ENCODE measurements at regions not wholly inside any gene's neighbourhood (a gene's known extent, or its start where the extent isn't known, plus 50 kb on each side); places are given as distances from the start of the nearest gene placed in this dataset.

DNA sequence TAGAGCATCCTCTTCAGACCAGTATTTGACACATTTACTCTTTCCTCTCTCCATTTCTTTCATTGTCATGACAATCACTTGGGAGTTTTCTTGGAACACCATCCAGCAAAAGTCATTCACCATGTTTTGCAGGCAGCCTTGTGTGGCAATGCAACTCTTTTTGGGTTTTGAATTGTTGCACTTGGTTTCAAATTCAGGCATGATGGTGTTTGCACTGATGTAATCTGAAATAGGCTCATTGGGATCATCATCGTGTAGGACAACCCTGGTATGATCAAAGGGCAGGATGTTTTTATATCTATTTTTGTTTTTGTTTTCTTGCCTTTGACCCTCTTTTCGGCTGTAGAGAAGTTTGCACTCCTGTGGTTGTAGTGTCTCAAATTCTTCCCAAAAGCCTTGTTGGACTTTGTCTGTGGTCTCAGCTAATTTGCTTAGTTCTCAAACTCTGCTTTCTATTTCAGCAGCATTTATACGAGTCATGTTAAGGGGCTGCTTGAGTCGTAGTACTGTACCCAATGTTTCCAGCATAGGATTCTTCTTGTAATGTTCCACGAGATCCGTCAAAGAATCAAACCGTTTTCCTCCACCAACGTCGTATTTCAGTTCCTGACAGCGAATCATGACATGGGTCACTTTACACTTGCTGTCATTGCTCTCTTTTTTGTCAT is 160.8 kb upstream of the TNFAIP3 start:
- H3K9me3 ChIP-seq (ENCODE audit: control insufficient read depth, low read depth, low read length), result no peaks in the 10 kb centered on the region
- Mint-ChIP-seq H3K27ac (no peak overlapping the region), H3K27me3 (ENCODE audit: low read depth) (peaks cover 8% of the 10 kb centered on the region; the same call in 1 of the 2 replicates), H3K36me3 (ENCODE audit: insufficient read depth in 1 of 3, low read depth in 3 of 3) (no peaks in the 10 kb centered on the region), H3K4me1 (peaks cover 5% of the 10 kb centered on the region in 2 experiments; a peak in 3 of 4 replicates), H3K4me3 (no peak overlapping the region), H3K9me3 (no peaks in the 10 kb centered on the region; a peak in 1 of 5 replicates)
- H3T11ph ChIP-seq (ENCODE audit: low read length), result no peak overlapping the region
- no peak overlapping the region for H3K4ac ChIP-seq (ENCODE audit: low read depth, low read length)
- H4K20me1 ChIP-seq (ENCODE audit: control insufficient read depth, insufficient read depth, insufficient read length), result no peaks in the 10 kb centered on the region
- TF ChIP-seq, protein P1, sequence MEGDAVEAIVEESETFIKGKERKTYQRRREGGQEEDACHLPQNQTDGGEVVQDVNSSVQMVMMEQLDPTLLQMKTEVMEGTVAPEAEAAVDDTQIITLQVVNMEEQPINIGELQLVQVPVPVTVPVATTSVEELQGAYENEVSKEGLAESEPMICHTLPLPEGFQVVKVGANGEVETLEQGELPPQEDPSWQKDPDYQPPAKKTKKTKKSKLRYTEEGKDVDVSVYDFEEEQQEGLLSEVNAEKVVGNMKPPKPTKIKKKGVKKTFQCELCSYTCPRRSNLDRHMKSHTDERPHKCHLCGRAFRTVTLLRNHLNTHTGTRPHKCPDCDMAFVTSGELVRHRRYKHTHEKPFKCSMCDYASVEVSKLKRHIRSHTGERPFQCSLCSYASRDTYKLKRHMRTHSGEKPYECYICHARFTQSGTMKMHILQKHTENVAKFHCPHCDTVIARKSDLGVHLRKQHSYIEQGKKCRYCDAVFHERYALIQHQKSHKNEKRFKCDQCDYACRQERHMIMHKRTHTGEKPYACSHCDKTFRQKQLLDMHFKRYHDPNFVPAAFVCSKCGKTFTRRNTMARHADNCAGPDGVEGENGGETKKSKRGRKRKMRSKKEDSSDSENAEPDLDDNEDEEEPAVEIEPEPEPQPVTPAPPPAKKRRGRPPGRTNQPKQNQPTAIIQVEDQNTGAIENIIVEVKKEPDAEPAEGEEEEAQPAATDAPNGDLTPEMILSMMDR (conservative IDR thresholded peaks at IDR 0.05), result no peak
- no peak overlapping the region for H2BK120ac ChIP-seq (ENCODE audit: low read depth, low read length, poor library complexity, severe bottlenecking)
- H4K8ac ChIP-seq (replicated peaks; ENCODE audit: insufficient read length, low read depth, low read length), result no peak overlapping the region
- no peak overlapping the region for H2BK5ac ChIP-seq (ENCODE audit: insufficient read length, low read length)
- no peaks in the 10 kb centered on the region; the same call in 1 of the 2 replicates for H3K79me2 ChIP-seq (ENCODE audit: insufficient read depth, low read length)
- H3K27ac ChIP-seq (ENCODE audit: insufficient read length, low read depth, low read length), result no peak overlapping the region
- H3K4me2 ChIP-seq (ENCODE audit: insufficient read depth, insufficient read length, low read length), result no peak overlapping the region
- H3K18ac ChIP-seq (ENCODE audit: insufficient read length, low read depth, low read length), result no peak overlapping the region
- H4K5ac ChIP-seq (ENCODE audit: insufficient read length, low read depth, low read length), result no peak overlapping the region
- WGBS (ENCODE audit: extremely low coverage, insufficient read length, low lambda C conversion rate), result no CpG with 5 or more reads among the region's 10 CpGs
- no peak overlapping the region for H2BK15ac ChIP-seq (ENCODE audit: low read depth, low read length)
- H2AFZ ChIP-seq (ENCODE audit: low read length), result no peak overlapping the region
- no peak overlapping the region for H3K23ac ChIP-seq (ENCODE audit: insufficient read length, low read depth, low read length)
- DNase-seq, result no peak
- H3K79me1 ChIP-seq (ENCODE audit: insufficient read depth, low read depth, low read length, poor library complexity, severe bottlenecking), result no peaks in the 10 kb centered on the region
- no peak overlapping the region for H2BK20ac ChIP-seq (ENCODE audit: low read depth, low read length, poor library complexity, severe bottlenecking)
- no peaks in the 10 kb centered on the region for H3K23me2 ChIP-seq (ENCODE audit: insufficient read length, low read depth, low read length, poor library complexity, severe bottlenecking)
- no peak overlapping the region for H4K91ac ChIP-seq (ENCODE audit: insufficient read length, low read depth, low read length)
- H3K14ac ChIP-seq (ENCODE audit: insufficient read depth, low read length), result no peak overlapping the region
- no peak overlapping the region for H2AK5ac ChIP-seq (ENCODE audit: insufficient read length, low read length)
- no peak overlapping the region for H2BK12ac ChIP-seq (ENCODE audit: insufficient read length, low read depth, low read length)
- H3K9ac ChIP-seq (ENCODE audit: extremely low read depth, insufficient read length, low read length), result no peak overlapping the region
- no peaks in the 10 kb centered on the region for H3K4me1 ChIP-seq (ENCODE audit: insufficient read depth, low read length)
- no peak overlapping the region for H3K56ac ChIP-seq (ENCODE audit: insufficient read length, low read depth, low read length)
- H3K27me3 ChIP-seq (ENCODE audit: insufficient read depth, low read length), result no peaks in the 10 kb centered on the region

Measured in H9 (cell line).